Neural crest cell (in vitro differentiated cells): ENCODE measurements at regions not wholly inside any gene's neighbourhood (a gene's known extent, or its start where the extent isn't known, plus 50 kb on each side); places are given as distances from the start of the nearest gene placed in this dataset.

Source experiments
- DNase-seq: peaks from one replicate; pipeline ENCODE4 v3.0.0; 2021; ENCODE audit warnings: low read depth, mixed read lengths, low spot score
- H3K27ac Mint-ChIP-seq: one replicate; pipeline ENCODE4 v1.8.0; 2021; ENCODE audit warnings: mild to moderate bottlenecking, mixed read lengths; ENCODE audit not compliant: unreplicated experiment
- H3K27me3 Mint-ChIP-seq: 2 replicates; pipeline ENCODE4 v1.8.0; 2021; ENCODE audit warnings: low read depth, mild to moderate bottlenecking, mixed read lengths
- H3K36me3 Mint-ChIP-seq: 2 replicates; pipeline ENCODE4 v1.8.0; 2021; ENCODE audit warnings: low read depth, mild to moderate bottlenecking, mixed read lengths
- H3K4me1 Mint-ChIP-seq: 2 replicates; pipeline ENCODE4 v1.8.0; 2021; ENCODE audit warnings: mixed read lengths
- H3K4me3 Mint-ChIP-seq: one replicate; pipeline ENCODE4 v1.8.0; 2021; ENCODE audit warnings: mild to moderate bottlenecking, mixed read lengths
- H3K9me3 Mint-ChIP-seq: 2 replicates; pipeline ENCODE4 v1.8.0; 2021; ENCODE audit warnings: mixed read lengths
- TF ChIP-seq, protein P1 (sequence below): fragments of 200-600 bp; sonication (generic); conservative IDR thresholded peaks from 2 replicates; pipeline ENCODE4 v1.5.0; 2021; ENCODE audit warnings: antibody characterized with exemption, mild to moderate bottlenecking

DNA sequence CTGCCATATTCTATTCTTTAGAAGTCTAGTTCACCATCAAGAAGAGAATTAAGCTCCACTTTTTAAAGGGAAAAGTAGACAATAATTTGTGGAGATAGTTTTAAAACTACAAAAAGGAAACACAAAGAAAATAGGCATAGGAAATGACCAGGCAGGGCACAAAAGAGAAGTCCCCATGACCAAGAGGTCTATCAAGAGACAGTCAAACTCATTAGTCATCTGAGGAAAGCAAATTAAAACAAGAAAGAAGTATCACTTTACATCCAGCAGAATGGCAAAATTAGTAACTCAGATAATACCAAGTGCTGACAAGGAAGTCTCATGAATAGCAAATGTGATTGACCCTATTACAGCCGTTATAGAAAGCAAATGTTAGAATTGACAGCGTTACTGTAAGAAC is 243.7 kb upstream of the SNX7 start:
- TF ChIP-seq, protein P1, sequence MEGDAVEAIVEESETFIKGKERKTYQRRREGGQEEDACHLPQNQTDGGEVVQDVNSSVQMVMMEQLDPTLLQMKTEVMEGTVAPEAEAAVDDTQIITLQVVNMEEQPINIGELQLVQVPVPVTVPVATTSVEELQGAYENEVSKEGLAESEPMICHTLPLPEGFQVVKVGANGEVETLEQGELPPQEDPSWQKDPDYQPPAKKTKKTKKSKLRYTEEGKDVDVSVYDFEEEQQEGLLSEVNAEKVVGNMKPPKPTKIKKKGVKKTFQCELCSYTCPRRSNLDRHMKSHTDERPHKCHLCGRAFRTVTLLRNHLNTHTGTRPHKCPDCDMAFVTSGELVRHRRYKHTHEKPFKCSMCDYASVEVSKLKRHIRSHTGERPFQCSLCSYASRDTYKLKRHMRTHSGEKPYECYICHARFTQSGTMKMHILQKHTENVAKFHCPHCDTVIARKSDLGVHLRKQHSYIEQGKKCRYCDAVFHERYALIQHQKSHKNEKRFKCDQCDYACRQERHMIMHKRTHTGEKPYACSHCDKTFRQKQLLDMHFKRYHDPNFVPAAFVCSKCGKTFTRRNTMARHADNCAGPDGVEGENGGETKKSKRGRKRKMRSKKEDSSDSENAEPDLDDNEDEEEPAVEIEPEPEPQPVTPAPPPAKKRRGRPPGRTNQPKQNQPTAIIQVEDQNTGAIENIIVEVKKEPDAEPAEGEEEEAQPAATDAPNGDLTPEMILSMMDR, result no peak
- Mint-ChIP-seq H3K27ac (no peak overlapping the region), H3K4me1 (no peaks in the 10 kb centered on the region), H3K9me3 (no peaks in the 10 kb centered on the region), H3K36me3 (peaks cover under 1% of the 10 kb centered on the region), H3K27me3 (no peaks in the 10 kb centered on the region), H3K4me3 (no peak overlapping the region)
- DNase-seq, result no peak

GRCh38 chr1:98410082-98410481 is 251.4 kb upstream of the SNX7 start:
- no peak overlapping the region for H3K27ac Mint-ChIP-seq
- no peak overlapping the region for H3K4me3 Mint-ChIP-seq
- peaks cover 4% of the 10 kb centered on the region for H3K36me3 Mint-ChIP-seq
- H3K27me3 Mint-ChIP-seq, result no peaks in the 10 kb centered on the region
- DNase-seq, result no peak
- H3K4me1 Mint-ChIP-seq, result peaks cover 8% of the 10 kb centered on the region
- peaks cover 3% of the 10 kb centered on the region for H3K9me3 Mint-ChIP-seq
- TF ChIP-seq, protein P1, result no peak

- H3K9me3 Mint-ChIP-seq, result no peaks in the 10 kb centered on the region
- DNase-seq, result no peak
- TF ChIP-seq, protein P1, result no peak
- no peaks in the 10 kb centered on the region for H3K36me3 Mint-ChIP-seq
- peaks cover 36% of the 10 kb centered on the region for H3K4me1 Mint-ChIP-seq
- H3K27me3 Mint-ChIP-seq, result no peaks in the 10 kb centered on the region
- H3K27ac Mint-ChIP-seq, result no peak overlapping the region
- H3K4me3 Mint-ChIP-seq, result no peak overlapping the region
Observed at GRCh38 chr1:98406352-98407088, 255.0 kb upstream of the SNX7 start.

GRCh38 chr1:98405581-98406074 is 255.9 kb upstream of the SNX7 start:
- DNase-seq, result no peak
- Mint-ChIP-seq H3K9me3 (no peaks in the 10 kb centered on the region), H3K27ac (peak overlapping the region; percentile 95), H3K4me3 (no peak overlapping the region), H3K4me1 (peaks cover 36% of the 10 kb centered on the region), H3K27me3 (no peaks in the 10 kb centered on the region), H3K36me3 (no peaks in the 10 kb centered on the region)
- TF ChIP-seq, protein P1, result no peak

GRCh38 chr1:98404866-98405265 is 256.7 kb upstream of the SNX7 start:
- TF ChIP-seq, protein P1, result no peak
- Mint-ChIP-seq H3K4me3 (no peak overlapping the region), H3K27ac (peak overlapping the region; percentile 57), H3K9me3 (no peaks in the 10 kb centered on the region), H3K36me3 (no peaks in the 10 kb centered on the region), H3K27me3 (no peaks in the 10 kb centered on the region), H3K4me1 (peaks cover 36% of the 10 kb centered on the region)
- no peak for DNase-seq
